ENCODE measurements at regions not wholly inside any gene's neighbourhood (a gene's known extent, or its start where the extent isn't known, plus 50 kb on each side); places are given as distances from the start of the nearest gene placed in this dataset.

DNA sequence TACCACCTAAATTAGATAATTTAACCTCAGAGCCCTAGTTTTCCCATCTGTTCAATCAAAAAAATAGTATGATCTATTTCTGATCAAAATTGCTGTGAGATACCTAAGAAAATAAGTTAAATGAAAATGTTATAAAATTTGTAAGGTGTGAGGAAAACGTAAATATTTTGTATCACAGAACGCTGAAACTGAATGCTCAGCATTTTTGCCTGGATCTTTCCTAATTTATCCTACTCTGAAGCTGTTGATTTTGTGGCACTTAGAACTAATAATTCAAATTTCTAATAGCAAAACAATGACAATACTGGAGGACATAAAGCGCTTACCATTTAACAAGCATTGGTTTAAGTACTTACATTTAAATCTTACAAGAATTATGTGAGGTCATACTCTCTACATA is 674.2 kb downstream of the FAM181B start:
- Histone ChIP-seq H3K4me3 (ENCODE audit: low read length in 2 of 2) (no peak overlapping the region), H3K27ac (ENCODE audit: low read depth, low read length) (no peak overlapping the region), H3K4me1 (ENCODE audit: insufficient read depth, low read length) (no peaks in the 10 kb centered on the region), H3K36me3 (ENCODE audit: insufficient read depth, low read length) (no peaks in the 10 kb centered on the region), H3K9me3 (ENCODE audit: control insufficient read depth in 1 of 2, low read length in 2 of 2) (no peaks in the 10 kb centered on the region), H3K27me3 (ENCODE audit: insufficient read depth, low read length) (no peaks in the 10 kb centered on the region)
- Mint-ChIP-seq H3K27ac (no peak overlapping the region), H3K9me3 (no peaks in the 10 kb centered on the region), H3K4me1 (no peaks in the 10 kb centered on the region), H3K36me3 (no peaks in the 10 kb centered on the region), H3K4me3 (no peak overlapping the region), H3K27me3 (no peaks in the 10 kb centered on the region)
- ChIA-PET CTCF (ENCODE audit: partially characterized antibody) (no interaction called here), POLR2A (ENCODE audit: partially characterized antibody) (no interaction called here)
- intact Hi-C loops (cut with micrococcal nuclease): no loop called here
- no peak for DNase-seq

DNA sequence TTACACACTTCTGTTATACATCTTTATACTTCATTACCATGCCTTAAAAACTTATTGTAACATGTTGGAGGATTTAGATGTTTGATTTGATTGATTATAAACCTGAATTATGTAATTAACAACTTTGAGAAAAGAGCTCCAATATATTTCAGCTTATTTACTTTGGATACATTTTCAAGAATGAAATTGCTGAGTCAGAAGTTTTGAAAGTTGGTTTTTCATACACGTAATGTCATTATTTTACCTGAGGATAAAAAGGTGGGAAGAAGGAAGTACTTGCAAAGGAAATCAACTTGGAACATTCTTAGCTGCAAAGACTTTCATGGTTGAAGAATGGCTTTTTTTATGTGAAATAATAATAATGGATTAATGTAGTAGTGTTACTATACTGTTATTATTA is 677.2 kb downstream of the FAM181B start:
- Mint-ChIP-seq H3K4me1 (no peaks in the 10 kb centered on the region), H3K9me3 (peaks cover 0 to 3% (median 0%) of the 10 kb centered on the region in 8 donors), H3K27ac (no peak overlapping the region), H3K27me3 (no peaks in the 10 kb centered on the region), H3K4me3 (no peak overlapping the region), H3K36me3 (no peaks in the 10 kb centered on the region)
- no peaks in the 10 kb centered on the region for H3K4me1 ChIP-seq (ENCODE audit: insufficient read depth, low read length)
- ChIA-PET POLR2A (ENCODE audit: partially characterized antibody) (no interaction called here), CTCF (ENCODE audit: partially characterized antibody) (interaction anchor here (0.6 kb wide), 1 partner anchor 148 kb away, joined by 3 read pairs; no protein-coding TSS in a partner anchor)
- no peak overlapping the region for H3K4me3 ChIP-seq (ENCODE audit: low read length in 2 of 2)
- intact Hi-C loops (cut with micrococcal nuclease): no loop called here
- no peaks in the 10 kb centered on the region for H3K36me3 ChIP-seq (ENCODE audit: insufficient read depth, low read length)
- no peaks in the 10 kb centered on the region for H3K27me3 ChIP-seq (ENCODE audit: insufficient read depth, low read length)
- H3K9me3 ChIP-seq (ENCODE audit: control insufficient read depth in 1 of 2, low read length in 2 of 2): no peaks in the 10 kb centered on the region
- DNase-seq: no peak
- H3K27ac ChIP-seq (ENCODE audit: low read depth, low read length): no peak overlapping the region

DNA sequence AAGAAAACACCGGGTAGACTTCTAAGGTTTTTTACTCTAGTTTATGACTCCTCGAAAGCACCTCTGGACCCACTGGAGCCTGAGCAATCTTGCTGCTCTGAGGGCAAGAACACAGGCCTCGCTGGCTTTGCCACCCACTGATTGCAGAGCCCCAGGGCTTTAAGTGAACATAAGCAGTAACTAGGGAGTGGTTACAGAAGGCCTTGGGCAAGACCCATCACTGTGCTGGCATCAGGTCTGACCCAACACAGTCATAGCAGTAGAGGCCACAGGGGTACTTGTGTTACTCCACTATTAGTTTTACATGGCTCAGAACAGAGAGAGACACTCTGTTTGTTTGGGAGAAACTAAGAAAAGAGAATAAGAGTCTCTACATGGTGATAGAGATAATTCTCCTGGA is 684.5 kb downstream of the FAM181B start:
- Mint-ChIP-seq H3K4me3 (no peak overlapping the region), H3K4me1 (no peaks in the 10 kb centered on the region), H3K36me3 (no peaks in the 10 kb centered on the region), H3K27me3 (peaks cover 3 to 4% of the 10 kb centered on the region in 2 donors), H3K9me3 (peaks cover 0 to 6% (median 3%) of the 10 kb centered on the region in 8 donors), H3K27ac (no peak overlapping the region)
- no peak for DNase-seq
- Histone ChIP-seq H3K27ac (ENCODE audit: low read depth, low read length) (no peak overlapping the region), H3K9me3 (ENCODE audit: control insufficient read depth in 1 of 2, low read length in 2 of 2) (no peaks in the 10 kb centered on the region), H3K4me1 (ENCODE audit: insufficient read depth, low read length) (no peaks in the 10 kb centered on the region), H3K4me3 (ENCODE audit: low read length in 2 of 2) (no peak overlapping the region), H3K36me3 (ENCODE audit: insufficient read depth, low read length) (no peaks in the 10 kb centered on the region), H3K27me3 (ENCODE audit: insufficient read depth, low read length) (no peaks in the 10 kb centered on the region)
- POLR2A ChIA-PET (ENCODE audit: partially characterized antibody): no interaction called here
- intact Hi-C loops (cut with micrococcal nuclease): no loop called here
- CTCF ChIA-PET (ENCODE audit: partially characterized antibody): no interaction called here

DNA sequence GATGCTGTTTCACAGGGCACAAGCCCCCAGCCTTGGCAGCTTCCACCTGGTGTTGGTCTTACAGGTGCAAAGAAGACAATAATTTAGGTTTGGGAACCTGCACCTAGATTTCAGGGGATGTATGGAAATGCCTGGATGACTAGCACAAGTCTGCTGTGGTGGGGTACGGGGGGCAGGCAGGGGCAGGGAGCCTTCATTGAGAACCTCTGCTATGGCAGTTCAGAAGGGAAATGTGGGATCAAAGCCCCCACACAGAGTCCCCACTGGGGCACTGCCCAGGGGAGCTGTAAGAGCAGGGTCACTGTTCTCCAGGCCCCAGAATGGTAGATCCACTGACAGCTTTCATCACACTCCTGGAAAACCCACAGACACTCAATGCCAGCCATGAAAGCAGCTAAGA is 686.5 kb downstream of the FAM181B start:
- no peak overlapping the region for H3K4me3 ChIP-seq (ENCODE audit: low read length in 2 of 2)
- intact Hi-C loops (cut with micrococcal nuclease): no loop called here
- no peaks in the 10 kb centered on the region for H3K4me1 ChIP-seq (ENCODE audit: insufficient read depth, low read length)
- H3K4me3 Mint-ChIP-seq: no peak overlapping the region
- H3K9me3 Mint-ChIP-seq: peaks cover 0 to 6% (median 3%) of the 10 kb centered on the region in 8 donors
- H3K36me3 Mint-ChIP-seq: no peaks in the 10 kb centered on the region
- H3K9me3 ChIP-seq (ENCODE audit: control insufficient read depth in 1 of 2, low read length in 2 of 2): no peaks in the 10 kb centered on the region
- H3K36me3 ChIP-seq (ENCODE audit: insufficient read depth, low read length): no peaks in the 10 kb centered on the region
- ChIA-PET CTCF (ENCODE audit: partially characterized antibody) (no interaction called here), POLR2A (ENCODE audit: partially characterized antibody) (no interaction called here)
- H3K4me1 Mint-ChIP-seq: no peaks in the 10 kb centered on the region
- H3K27me3 ChIP-seq (ENCODE audit: insufficient read depth, low read length): no peaks in the 10 kb centered on the region
- peaks cover 3 to 4% of the 10 kb centered on the region in 2 donors for H3K27me3 Mint-ChIP-seq
- H3K27ac Mint-ChIP-seq: no peak overlapping the region
- H3K27ac ChIP-seq (ENCODE audit: low read depth, low read length): no peak overlapping the region
- DNase-seq: no peak

DNA sequence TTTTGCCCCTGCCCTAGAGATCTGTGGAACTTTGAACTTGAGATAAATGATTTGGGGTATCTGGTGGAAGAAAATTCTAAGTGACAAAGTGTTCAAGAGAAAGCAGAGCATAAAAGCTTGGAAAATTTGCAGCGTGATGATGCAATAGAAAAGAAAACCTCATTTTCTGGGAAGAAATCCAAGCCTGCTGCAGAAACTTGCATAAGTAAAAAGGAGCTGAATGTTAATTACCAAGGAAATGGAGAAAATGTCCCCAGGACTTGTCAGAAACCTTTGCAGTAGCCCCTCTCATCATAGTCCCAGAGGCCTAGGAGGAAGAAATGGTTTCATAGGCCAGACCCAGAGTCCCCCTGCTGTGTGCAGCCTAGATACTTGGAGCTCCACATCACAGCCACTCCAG is 686.9 kb downstream of the FAM181B start:
- Histone ChIP-seq H3K27ac (ENCODE audit: low read depth, low read length) (no peak overlapping the region), H3K4me1 (ENCODE audit: insufficient read depth, low read length) (no peaks in the 10 kb centered on the region), H3K9me3 (ENCODE audit: control insufficient read depth in 1 of 2, low read length in 2 of 2) (no peaks in the 10 kb centered on the region), H3K27me3 (ENCODE audit: insufficient read depth, low read length) (no peaks in the 10 kb centered on the region), H3K4me3 (ENCODE audit: low read length in 2 of 2) (no peak overlapping the region), H3K36me3 (ENCODE audit: insufficient read depth, low read length) (no peaks in the 10 kb centered on the region)
- H3K4me1 Mint-ChIP-seq: no peaks in the 10 kb centered on the region
- peaks cover 0 to 6% (median 3%) of the 10 kb centered on the region in 8 donors for H3K9me3 Mint-ChIP-seq
- H3K4me3 Mint-ChIP-seq: no peak overlapping the region
- H3K27me3 Mint-ChIP-seq: peaks cover 3 to 4% of the 10 kb centered on the region in 2 donors
- H3K36me3 Mint-ChIP-seq: no peaks in the 10 kb centered on the region
- intact Hi-C loops (cut with micrococcal nuclease): no loop called here
- H3K27ac Mint-ChIP-seq: no peak overlapping the region
- CTCF ChIA-PET (ENCODE audit: partially characterized antibody): no interaction called here
- no peak for DNase-seq
- POLR2A ChIA-PET (ENCODE audit: partially characterized antibody): no interaction called here

DNA sequence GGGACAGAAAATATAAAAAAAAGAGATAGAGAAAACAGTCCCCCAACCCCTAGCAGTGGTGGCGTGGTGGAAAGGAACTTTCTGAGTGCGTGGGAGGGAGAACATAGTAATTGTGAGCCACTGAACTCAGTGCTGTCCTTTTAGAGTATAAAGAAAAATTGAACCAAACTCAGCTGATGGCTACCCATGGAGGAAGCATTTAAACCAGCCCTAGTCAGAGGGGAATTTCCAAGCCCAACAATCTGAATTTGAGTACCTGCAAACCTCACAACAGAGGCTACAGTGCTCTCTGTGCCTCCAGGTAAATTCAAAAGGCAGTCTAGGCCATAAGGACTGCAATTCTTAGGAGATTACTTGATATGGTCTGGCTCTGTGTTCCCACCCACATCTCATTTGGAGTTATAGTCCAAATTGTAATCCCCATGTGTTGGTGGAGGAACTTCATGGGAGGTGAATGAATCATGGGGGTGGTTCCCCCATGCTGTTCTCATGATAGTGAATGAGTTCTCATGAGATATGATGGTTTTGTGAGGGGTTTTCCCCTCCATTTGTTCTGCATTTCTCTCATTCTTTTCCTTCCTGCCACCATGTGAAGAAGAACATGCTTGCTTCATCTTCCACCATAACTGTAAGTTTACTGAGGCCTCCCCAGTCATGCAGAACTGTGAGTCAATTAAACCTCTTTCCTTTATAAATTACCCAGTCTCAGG is 687.8 kb downstream of the FAM181B start:
- Mint-ChIP-seq H3K36me3 (no peaks in the 10 kb centered on the region), H3K4me1 (no peaks in the 10 kb centered on the region), H3K27ac (no peak overlapping the region), H3K9me3 (peaks cover 0 to 6% (median 3%) of the 10 kb centered on the region in 8 donors), H3K27me3 (peaks cover 3 to 4% of the 10 kb centered on the region in 2 donors), H3K4me3 (no peak overlapping the region)
- no peak overlapping the region for H3K4me3 ChIP-seq (ENCODE audit: low read length in 2 of 2)
- CTCF ChIA-PET (ENCODE audit: partially characterized antibody): no interaction called here
- H3K27ac ChIP-seq (ENCODE audit: low read depth, low read length): no peak overlapping the region
- intact Hi-C loops (cut with micrococcal nuclease): no loop called here
- no peaks in the 10 kb centered on the region for H3K27me3 ChIP-seq (ENCODE audit: insufficient read depth, low read length)
- no peaks in the 10 kb centered on the region for H3K36me3 ChIP-seq (ENCODE audit: insufficient read depth, low read length)
- DNase-seq: no peak
- no peaks in the 10 kb centered on the region for H3K4me1 ChIP-seq (ENCODE audit: insufficient read depth, low read length)
- POLR2A ChIA-PET (ENCODE audit: partially characterized antibody): no interaction called here
- H3K9me3 ChIP-seq (ENCODE audit: control insufficient read depth in 1 of 2, low read length in 2 of 2): no peaks in the 10 kb centered on the region

DNA sequence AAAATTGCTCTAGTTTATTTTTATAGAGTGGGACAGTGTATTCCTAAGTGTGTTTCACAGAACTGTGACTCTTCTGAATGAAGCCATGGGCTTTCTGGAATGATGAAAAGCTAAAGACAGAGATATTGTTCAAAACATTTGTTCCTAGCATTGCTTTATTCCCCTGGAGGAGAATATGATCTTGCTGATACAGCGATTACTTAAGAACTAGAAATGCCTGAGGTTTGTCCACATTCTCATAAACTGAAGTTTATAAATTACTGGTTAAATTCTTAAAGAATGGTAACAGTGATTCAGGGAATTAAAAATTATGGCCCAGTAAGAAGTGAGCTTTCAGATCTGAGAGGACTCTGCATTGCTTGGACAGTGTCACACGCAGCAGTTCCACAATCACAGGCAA is 690.3 kb downstream of the FAM181B start:
- Mint-ChIP-seq H3K4me1 (no peaks in the 10 kb centered on the region), H3K27me3 (peaks cover 2% of the 10 kb centered on the region in 2 donors), H3K36me3 (no peaks in the 10 kb centered on the region), H3K27ac (no peak overlapping the region), H3K4me3 (no peak overlapping the region), H3K9me3 (peaks cover 0 to 6% (median 3%) of the 10 kb centered on the region in 8 donors)
- Histone ChIP-seq H3K36me3 (ENCODE audit: insufficient read depth, low read length) (no peaks in the 10 kb centered on the region), H3K27me3 (ENCODE audit: insufficient read depth, low read length) (no peaks in the 10 kb centered on the region), H3K4me1 (ENCODE audit: insufficient read depth, low read length) (no peaks in the 10 kb centered on the region), H3K4me3 (ENCODE audit: low read length in 2 of 2) (no peak overlapping the region), H3K27ac (ENCODE audit: low read depth, low read length) (no peak overlapping the region), H3K9me3 (ENCODE audit: control insufficient read depth in 1 of 2, low read length in 2 of 2) (no peaks in the 10 kb centered on the region)
- intact Hi-C loops (cut with micrococcal nuclease): no loop called here
- ChIA-PET CTCF (ENCODE audit: partially characterized antibody) (interaction anchor here (0.6 kb wide), 1 partner anchor 29 kb away, joined by 3 read pairs; no protein-coding TSS in a partner anchor), POLR2A (ENCODE audit: partially characterized antibody) (no interaction called here)
- DNase-seq: no peak

Data from CD4-positive, alpha-beta memory T cell (primary cell).